Activated CD4-positive, alpha-beta memory T cell treated with anti-CD3 and anti-CD28 coated beads, Interleukin-2, amount 10 ng/mL, durations not matched to agents 7 days and 5 days (primary cell): ENCODE measurements at regions not wholly inside any gene's neighbourhood (a gene's known extent, or its start where the extent isn't known, plus 50 kb on each side); places are given as distances from the start of the nearest gene placed in this dataset.
"Not testable (repeated sequence)": the region's sequence is repeated elsewhere in the genome, so short reads cannot be mapped to it uniquely, and the experiment has no call there.

Source experiments
- CTCF ChIA-PET: fragments of 350-600 bp; sonication (Branson Sonifier 250); formaldehyde crosslinking; loops from one replicate; lab custom pipeline; 2021; ENCODE audit warnings: antibody characterized with exemption, inconsistent platforms; lab: Charles Lee
- POLR2A ChIA-PET: fragments of 350-600 bp; sonication (Branson Sonifier 250); formaldehyde crosslinking; loops from one replicate; lab custom pipeline; 2021; ENCODE audit warnings: antibody characterized with exemption; lab: Charles Lee
- DNase-seq: peaks from one replicate; pipeline ENCODE4 v3.0.0-alpha.2; 2020
- H3K27ac Mint-ChIP-seq: one replicate; pipeline ENCODE4 v1.8.0; 2021; ENCODE audit warnings: mild to moderate bottlenecking, mixed read lengths
- H3K27me3 Mint-ChIP-seq: one replicate; pipeline ENCODE4 v1.8.0; 2021; ENCODE audit warnings: mixed read lengths
- H3K36me3 Mint-ChIP-seq: one replicate; pipeline ENCODE4 v1.8.0; 2021; ENCODE audit warnings: low read depth, mixed read lengths
- H3K4me1 Mint-ChIP-seq: one replicate; pipeline ENCODE4 v1.8.0; 2021; ENCODE audit warnings: mixed read lengths
- H3K4me3 Mint-ChIP-seq: one replicate; pipeline ENCODE4 v1.8.0; 2021; ENCODE audit warnings: mild to moderate bottlenecking, mixed read lengths
- H3K9me3 Mint-ChIP-seq: one replicate; pipeline ENCODE4 v1.8.0; 2021; ENCODE audit warnings: mixed read lengths

GRCh38 chrX:122238801-122239200, 945.3 kb upstream of the GRIA3 start:
- no peak overlapping the region for H3K4me3 Mint-ChIP-seq
- H3K27ac Mint-ChIP-seq = no peak overlapping the region
- no peak for DNase-seq
- no peaks in the 10 kb centered on the region for H3K9me3 Mint-ChIP-seq
- POLR2A ChIA-PET = no interaction called here
- no peaks in the 10 kb centered on the region for H3K4me1 Mint-ChIP-seq
- CTCF ChIA-PET = interaction anchor here (0.7 kb wide), 1 partner anchor 124 kb away, joined by 5 read pairs; no protein-coding TSS in a partner anchor
- no peaks in the 10 kb centered on the region for H3K27me3 Mint-ChIP-seq
- no peaks in the 10 kb centered on the region for H3K36me3 Mint-ChIP-seq

- Mint-ChIP-seq H3K4me3 (no peak overlapping the region), H3K4me1 (no peaks in the 10 kb centered on the region), H3K9me3 (no peaks in the 10 kb centered on the region), H3K27ac (no peak overlapping the region), H3K27me3 (no peaks in the 10 kb centered on the region), H3K36me3 (no peaks in the 10 kb centered on the region)
- ChIA-PET POLR2A (no interaction called here), CTCF (no interaction called here)
- no peak for DNase-seq
Measured at GRCh38 chrX:122241959-122242358, 942.1 kb upstream of the GRIA3 start.

- H3K9me3 Mint-ChIP-seq = no peaks in the 10 kb centered on the region
- H3K4me3 Mint-ChIP-seq = no peak overlapping the region
- ChIA-PET CTCF (no interaction called here), POLR2A (no interaction called here)
- no peak overlapping the region for H3K27ac Mint-ChIP-seq
- H3K27me3 Mint-ChIP-seq = no peaks in the 10 kb centered on the region
- H3K4me1 Mint-ChIP-seq = no peaks in the 10 kb centered on the region
- no peaks in the 10 kb centered on the region for H3K36me3 Mint-ChIP-seq
- DNase-seq = no peak
Measured at GRCh38 chrX:122244080-122244479, 940.0 kb upstream of the GRIA3 start.

- POLR2A ChIA-PET = no interaction called here
- Mint-ChIP-seq H3K4me1 (no peaks in the 10 kb centered on the region), H3K27me3 (no peaks in the 10 kb centered on the region)
Measured at GRCh38 chrX:122245175-122245574, 938.9 kb upstream of the GRIA3 start.

GRCh38 chrX:122245943-122246342, 938.1 kb upstream of the GRIA3 start:
- Mint-ChIP-seq H3K27me3 (no peaks in the 10 kb centered on the region), H3K4me1 (no peaks in the 10 kb centered on the region), H3K9me3 (no peaks in the 10 kb centered on the region), H3K4me3 (no peak overlapping the region), H3K27ac (no peak overlapping the region), H3K36me3 (no peaks in the 10 kb centered on the region)
- ChIA-PET CTCF (no interaction called here), POLR2A (no interaction called here)
- DNase-seq = no peak

More at GRCh38 chrX:122245175-122245574, 938.9 kb upstream of the GRIA3 start:
- Mint-ChIP-seq H3K4me3 (no peak overlapping the region), H3K27ac (no peak overlapping the region), H3K9me3 (no peaks in the 10 kb centered on the region), H3K36me3 (no peaks in the 10 kb centered on the region)
- CTCF ChIA-PET = no interaction called here
- DNase-seq = no peak

GRCh38 chrX:122246937-122247336, 937.1 kb upstream of the GRIA3 start:
- DNase-seq = no peak
- Mint-ChIP-seq H3K9me3 (no peaks in the 10 kb centered on the region), H3K36me3 (no peaks in the 10 kb centered on the region), H3K4me1 (no peaks in the 10 kb centered on the region), H3K27ac (no peak overlapping the region), H3K4me3 (no peak overlapping the region), H3K27me3 (no peaks in the 10 kb centered on the region)
- POLR2A ChIA-PET = no interaction called here
- CTCF ChIA-PET = no interaction called here

GRCh38 chrX:122248681-122249080, 935.4 kb upstream of the GRIA3 start:
- Mint-ChIP-seq H3K4me3 (no peak overlapping the region), H3K27ac (no peak overlapping the region), H3K4me1 (no peaks in the 10 kb centered on the region), H3K9me3 (no peaks in the 10 kb centered on the region), H3K27me3 (no peaks in the 10 kb centered on the region), H3K36me3 (no peaks in the 10 kb centered on the region)
- DNase-seq = no peak
- ChIA-PET CTCF (no interaction called here), POLR2A (no interaction called here)

- CTCF ChIA-PET = no interaction called here
Measured at GRCh38 chrX:122252454-122252853, 931.6 kb upstream of the GRIA3 start.

GRCh38 chrX:122268353-122268752, 915.7 kb upstream of the GRIA3 start:
- DNase-seq = no peak
- ChIA-PET CTCF (no interaction called here), POLR2A (no interaction called here)

More at GRCh38 chrX:122252454-122252853, 931.6 kb upstream of the GRIA3 start:
- Mint-ChIP-seq H3K36me3 (no peaks in the 10 kb centered on the region), H3K4me1 (no peaks in the 10 kb centered on the region), H3K9me3 (no peaks in the 10 kb centered on the region), H3K4me3 (no peak overlapping the region), H3K27ac (no peak overlapping the region), H3K27me3 (no peaks in the 10 kb centered on the region)
- POLR2A ChIA-PET = no interaction called here
- DNase-seq = no peak

GRCh38 chrX:122269243-122269781, 914.8 kb upstream of the GRIA3 start:
- Mint-ChIP-seq H3K9me3 (peaks cover 2% of the 10 kb centered on the region), H3K4me1 (no peaks in the 10 kb centered on the region), H3K27ac (no peak overlapping the region), H3K4me3 (no peak overlapping the region), H3K27me3 (no peaks in the 10 kb centered on the region), H3K36me3 (no peaks in the 10 kb centered on the region)
- ChIA-PET POLR2A (no interaction called here), CTCF (no interaction called here)
- DNase-seq = no peak

More at GRCh38 chrX:122268353-122268752, 915.7 kb upstream of the GRIA3 start:
- no peaks in the 10 kb centered on the region for H3K27me3 Mint-ChIP-seq
- no peak overlapping the region for H3K27ac Mint-ChIP-seq
- no peaks in the 10 kb centered on the region for H3K4me1 Mint-ChIP-seq
- no peaks in the 10 kb centered on the region for H3K36me3 Mint-ChIP-seq
- H3K9me3 Mint-ChIP-seq = peaks cover 2% of the 10 kb centered on the region
- H3K4me3 Mint-ChIP-seq = no peak overlapping the region

- no peaks in the 10 kb centered on the region for H3K27me3 Mint-ChIP-seq
- H3K9me3 Mint-ChIP-seq = peaks cover 2% of the 10 kb centered on the region
- ChIA-PET POLR2A (no interaction called here), CTCF (no interaction called here)
- H3K4me1 Mint-ChIP-seq = no peaks in the 10 kb centered on the region
- H3K4me3 Mint-ChIP-seq = no peak overlapping the region
- H3K27ac Mint-ChIP-seq = no peak overlapping the region
- H3K36me3 Mint-ChIP-seq = no peaks in the 10 kb centered on the region
- no peak for DNase-seq
Measured at GRCh38 chrX:122270809-122271494, 913.1 kb upstream of the GRIA3 start.

GRCh38 chrX:122272011-122272410, 912.1 kb upstream of the GRIA3 start:
- DNase-seq = no peak
- Mint-ChIP-seq H3K27me3 (no peaks in the 10 kb centered on the region), H3K4me3 (no peak overlapping the region), H3K9me3 (peaks cover 2% of the 10 kb centered on the region), H3K36me3 (no peaks in the 10 kb centered on the region), H3K4me1 (no peaks in the 10 kb centered on the region), H3K27ac (no peak overlapping the region)
- ChIA-PET POLR2A (no interaction called here), CTCF (no interaction called here)

GRCh38 chrX:122279746-122280145, 904.3 kb upstream of the GRIA3 start:
- no peak for DNase-seq
- no peaks in the 10 kb centered on the region for H3K4me1 Mint-ChIP-seq
- H3K4me3 Mint-ChIP-seq = no peak overlapping the region
- ChIA-PET POLR2A (no interaction called here), CTCF (no interaction called here)
- H3K27me3 Mint-ChIP-seq = no peaks in the 10 kb centered on the region
- no peak overlapping the region for H3K27ac Mint-ChIP-seq
- no peaks in the 10 kb centered on the region for H3K36me3 Mint-ChIP-seq
- H3K9me3 Mint-ChIP-seq = no peaks in the 10 kb centered on the region

GRCh38 chrX:122299822-122300221, 884.3 kb upstream of the GRIA3 start:
- H3K36me3 Mint-ChIP-seq, CTCF ChIA-PET, H3K27me3 Mint-ChIP-seq, H3K9me3 Mint-ChIP-seq, H3K4me3 Mint-ChIP-seq, POLR2A ChIA-PET, H3K27ac Mint-ChIP-seq, DNase-seq, H3K4me1 Mint-ChIP-seq: not testable (repeated sequence)
